ENCODE measurements at regions not wholly inside any gene's neighbourhood (a gene's known extent, or its start where the extent isn't known, plus 50 kb on each side); places are given as distances from the start of the nearest gene placed in this dataset.
A peak's percentile ranks its signal among the peaks of the same experiment; 100 is the strongest.

GRCh38 chrX:79300856-79301255, 66.3 kb downstream of the ITM2A start:
- no peak for DNase-seq (ENCODE audit: low spot score)

- DNase-seq (ENCODE audit: low spot score), result no peak
Measured at GRCh38 chrX:79290596-79290995, 76.5 kb downstream of the ITM2A start.

GRCh38 chrX:79288733-79289132, 78.4 kb downstream of the ITM2A start:
- no peak for DNase-seq (ENCODE audit: low spot score)

- no peak for DNase-seq (ENCODE audit: low spot score)
Measured at GRCh38 chrX:79287724-79288123, 79.4 kb downstream of the ITM2A start.

- DNase-seq (ENCODE audit: low spot score), result no peak
Measured at GRCh38 chrX:79281775-79282174, 85.4 kb downstream of the ITM2A start.

- peak; percentile 75 for DNase-seq (ENCODE audit: low spot score)
Measured at GRCh38 chrX:79270401-79270800, 96.7 kb downstream of the ITM2A start.

- no peak for DNase-seq (ENCODE audit: low spot score)
Measured at GRCh38 chrX:79268788-79269187, 98.3 kb downstream of the ITM2A start.

GRCh38 chrX:79266702-79267101, 100.4 kb downstream of the ITM2A start:
- DNase-seq (ENCODE audit: low spot score), result no peak

GRCh38 chrX:79263550-79263949, 103.6 kb downstream of the ITM2A start:
- peak; percentile 24 for DNase-seq (ENCODE audit: low spot score)

- peak; percentile 86 for DNase-seq (ENCODE audit: low spot score)
Measured at GRCh38 chrX:79259073-79259689, 108.0 kb downstream of the ITM2A start.

- no peak for DNase-seq (ENCODE audit: low spot score)
Measured at GRCh38 chrX:79243691-79244090, 99.2 kb downstream of the GPR174 start.

- DNase-seq (ENCODE audit: low spot score), result no peak
Measured at GRCh38 chrX:79235899-79236298, 91.4 kb downstream of the GPR174 start.

GRCh38 chrX:79231662-79232061, 87.2 kb downstream of the GPR174 start:
- no peak for DNase-seq (ENCODE audit: low spot score)
